NCI-H2081 (cell line): ENCODE measurements at regions not wholly inside any gene's neighbourhood (a gene's known extent, or its start where the extent isn't known, plus 50 kb on each side); places are given as distances from the start of the nearest gene placed in this dataset.

Experiments used
- DNase-seq, 2 experiments: peaks; one replicate each; lab custom pipeline; 2025; lab: John Stamatoyannopoulos, UW

- no peak for DNase-seq
Observed at GRCh38 chr22:49017482-49018329, 810.0 kb downstream of the BRD1 start.

- no peak for DNase-seq
Observed at GRCh38 chr22:49016909-49017481, 810.7 kb downstream of the BRD1 start.

- DNase-seq: no peak
Observed at GRCh38 chr22:49015993-49016908, 811.4 kb downstream of the BRD1 start.

- DNase-seq: no peak
Observed at GRCh38 chr22:49015459-49015858, 812.2 kb downstream of the BRD1 start.

GRCh38 chr22:49014227-49015201, 813.2 kb downstream of the BRD1 start:
- no peak for DNase-seq

- DNase-seq: no peak
Observed at GRCh38 chr22:49013707-49014106, 814.0 kb downstream of the BRD1 start.

- no peak for DNase-seq
Observed at GRCh38 chr22:49012712-49013395, 814.8 kb downstream of the BRD1 start.

- no peak for DNase-seq
Observed at GRCh38 chr22:49011769-49012648, 815.7 kb downstream of the BRD1 start.

- no peak for DNase-seq
Observed at GRCh38 chr22:49011379-49011768, 816.3 kb downstream of the BRD1 start.

GRCh38 chr22:49010901-49011300, 816.8 kb downstream of the BRD1 start:
- no peak for DNase-seq

GRCh38 chr22:49010070-49010863, 817.4 kb downstream of the BRD1 start:
- DNase-seq: no peak

- no peak for DNase-seq
Observed at GRCh38 chr22:49009359-49010063, 818.2 kb downstream of the BRD1 start.

GRCh38 chr22:49008682-49009235, 818.9 kb downstream of the BRD1 start:
- DNase-seq: no peak

GRCh38 chr22:49007013-49007653, 820.5 kb downstream of the BRD1 start:
- no peak for DNase-seq

- no peak for DNase-seq
Observed at GRCh38 chr22:49006207-49007012, 821.3 kb downstream of the BRD1 start.

GRCh38 chr22:49005557-49005956, 822.1 kb downstream of the BRD1 start:
- no peak for DNase-seq
